ENCODE measurements at regions not wholly inside any gene's neighbourhood (a gene's known extent, or its start where the extent isn't known, plus 50 kb on each side); places are given as distances from the start of the nearest gene placed in this dataset.
A peak's percentile ranks its signal among the peaks of the same experiment; 100 is the strongest.

DNA sequence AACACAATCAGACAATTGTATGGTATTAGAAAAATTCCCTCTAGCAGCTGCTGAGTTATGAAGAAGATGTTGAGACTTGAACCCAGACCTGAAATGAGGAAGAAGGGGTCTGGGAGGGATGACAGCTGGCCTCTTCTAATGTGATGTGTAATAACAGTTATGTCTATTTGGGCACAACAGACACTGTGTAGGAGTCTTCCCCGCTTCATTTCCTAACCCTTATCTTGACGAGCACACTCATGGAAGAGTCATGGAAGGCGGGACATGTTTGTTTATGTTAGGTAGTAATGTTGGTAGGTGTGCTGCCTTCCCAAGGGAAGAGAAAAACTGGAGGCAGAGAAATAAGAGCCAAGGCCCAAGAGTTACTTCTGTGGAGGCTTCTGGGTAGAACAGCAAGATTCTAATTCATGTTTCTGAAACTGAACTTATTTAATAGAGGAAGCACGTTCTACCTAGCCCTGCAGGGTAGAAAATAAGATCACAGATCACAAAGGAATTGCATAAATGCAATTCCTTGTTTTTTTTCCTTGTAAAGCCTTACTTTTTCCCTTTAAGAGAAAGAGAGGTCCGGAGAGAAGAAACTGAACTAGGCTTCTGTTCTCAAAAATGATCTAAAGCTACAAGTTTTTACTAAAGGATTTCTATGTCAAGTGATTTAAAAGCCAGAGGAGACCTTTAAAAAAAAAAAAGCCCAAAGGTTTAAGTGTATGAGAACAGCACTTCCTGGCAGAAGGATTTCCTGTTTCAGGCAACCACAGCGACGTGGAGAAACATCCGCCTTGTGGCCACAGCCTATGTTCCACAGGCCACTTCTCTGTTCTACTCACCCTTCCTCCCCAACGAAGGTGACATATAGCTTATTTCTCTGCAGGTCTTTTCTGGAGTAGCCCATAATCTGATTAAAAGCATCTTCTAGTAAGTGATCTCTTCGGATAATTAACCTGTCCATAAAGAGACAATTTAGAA, 68.5 kb upstream of the STK17B start (continued):
- TF ChIP-seq CREB1 (IDR thresholded peaks at IDR 0.05), result peak; percentile 28; the same call in 1 of the 2 replicates
- TF ChIP-seq CREB1 (CRISPR knock-in tag; IDR thresholded peaks at IDR 0.05), result no peak
- TF ChIP-seq, protein P1, sequence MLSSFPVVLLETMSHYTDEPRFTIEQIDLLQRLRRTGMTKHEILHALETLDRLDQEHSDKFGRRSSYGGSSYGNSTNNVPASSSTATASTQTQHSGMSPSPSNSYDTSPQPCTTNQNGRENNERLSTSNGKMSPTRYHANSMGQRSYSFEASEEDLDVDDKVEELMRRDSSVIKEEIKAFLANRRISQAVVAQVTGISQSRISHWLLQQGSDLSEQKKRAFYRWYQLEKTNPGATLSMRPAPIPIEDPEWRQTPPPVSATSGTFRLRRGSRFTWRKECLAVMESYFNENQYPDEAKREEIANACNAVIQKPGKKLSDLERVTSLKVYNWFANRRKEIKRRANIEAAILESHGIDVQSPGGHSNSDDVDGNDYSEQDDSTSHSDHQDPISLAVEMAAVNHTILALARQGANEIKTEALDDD (IDR thresholded peaks at IDR 0.05), result peak; percentile 57; the same call in 1 of the 2 replicates
- no peak for TF ChIP-seq NKRF (IDR thresholded peaks at IDR 0.05; ENCODE audit: borderline replicate concordance)
- TF ChIP-seq SAFB2 (IDR thresholded peaks at IDR 0.05; ENCODE audit: borderline replicate concordance, low read depth, low read length, severe bottlenecking), result no peak
- TF ChIP-seq SP2 (IDR thresholded peaks at IDR 0.05; ENCODE audit: extremely low read depth, low read depth, low read length, poor library complexity, severe bottlenecking), result no peak
- no peak for TF ChIP-seq ID3 (CRISPR knock-in tag; IDR thresholded peaks at IDR 0.05)
- peak; percentile 78; the same call in 1 of the 2 replicates for TF ChIP-seq ID3 (tag; IDR thresholded peaks at IDR 0.05)
- no peak for TF ChIP-seq BRD4 (IDR thresholded peaks at IDR 0.05)
- no peak for TF ChIP-seq TBP (optimal IDR thresholded peaks at IDR 0.05; ENCODE audit: low read depth, low read length)
- no peak for TF ChIP-seq MIER1 (IDR thresholded peaks at IDR 0.05; ENCODE audit: low read depth)
- no peak for TF ChIP-seq PHB2 (IDR thresholded peaks at IDR 0.05; ENCODE audit: low read depth)
- no peak for TF ChIP-seq KHSRP (IDR thresholded peaks at IDR 0.05)
- TF ChIP-seq REST (IDR thresholded peaks at IDR 0.05; ENCODE audit: borderline replicate concordance), result no peak
- no peak for TF ChIP-seq REST (CRISPR knock-in tag; IDR thresholded peaks at IDR 0.05; ENCODE audit: low read depth)
- TF ChIP-seq ESRRB (CRISPR knock-in tag; IDR thresholded peaks at IDR 0.05; ENCODE audit: borderline replicate concordance), result no peak
- no peak for TF ChIP-seq KLF13 (tag; IDR thresholded peaks at IDR 0.05; ENCODE audit: borderline replicate concordance, low read depth)
